ENCODE measurements at regions not wholly inside any gene's neighbourhood (a gene's known extent, or its start where the extent isn't known, plus 50 kb on each side); places are given as distances from the start of the nearest gene placed in this dataset.

GRCh38 chr7:17019106-17019505 lies 137.3 kb upstream of the AGR3 start:
- ATAC-seq: no peak
- TF ChIP-seq ZNF565 (CRISPR knock-in tag; conservative IDR thresholded peaks at IDR 0.05; ENCODE audit: low read depth) (no peak), TOX (CRISPR knock-in tag; IDR thresholded peaks at IDR 0.05; ENCODE audit: borderline replicate concordance) (no peak), BACH2 (CRISPR knock-in tag; IDR thresholded peaks at IDR 0.05; ENCODE audit: borderline replicate concordance) (no peak), CSRNP3 (CRISPR knock-in tag; IDR thresholded peaks at IDR 0.05) (no peak), PATZ1 (CRISPR knock-in tag; IDR thresholded peaks at IDR 0.05; ENCODE audit: borderline replicate concordance) (no peak), CREB5 (CRISPR knock-in tag; IDR thresholded peaks at IDR 0.05; ENCODE audit: low read depth) (no peak), CSDC2 (CRISPR knock-in tag; IDR thresholded peaks at IDR 0.05) (no peak), ZFP3 (CRISPR knock-in tag; IDR thresholded peaks at IDR 0.05) (no peak), ZNF70 (CRISPR knock-in tag; IDR thresholded peaks at IDR 0.05) (no peak), ESRRG (CRISPR knock-in tag; IDR thresholded peaks at IDR 0.05) (no peak), GLIS3 (CRISPR knock-in tag; IDR thresholded peaks at IDR 0.05) (no peak), ARNTL (CRISPR knock-in tag; IDR thresholded peaks at IDR 0.05; ENCODE audit: borderline replicate concordance, low read depth) (no peak), PPARA (CRISPR knock-in tag; IDR thresholded peaks at IDR 0.05; ENCODE audit: borderline replicate concordance) (no peak), SNAI2 (CRISPR knock-in tag; IDR thresholded peaks at IDR 0.05) (no peak), TCF4 (CRISPR knock-in tag; IDR thresholded peaks at IDR 0.05; ENCODE audit: borderline replicate concordance) (no peak), POU6F1 (CRISPR knock-in tag; IDR thresholded peaks at IDR 0.05; ENCODE audit: borderline replicate concordance, low read depth) (no peak)

- no peak for TF ChIP-seq PPARA (CRISPR knock-in tag; IDR thresholded peaks at IDR 0.05; ENCODE audit: borderline replicate concordance)
- TF ChIP-seq ZNF70 (CRISPR knock-in tag; IDR thresholded peaks at IDR 0.05): no peak
- no peak for TF ChIP-seq ZNF565 (CRISPR knock-in tag; conservative IDR thresholded peaks at IDR 0.05; ENCODE audit: low read depth)
- no peak for TF ChIP-seq CSDC2 (CRISPR knock-in tag; IDR thresholded peaks at IDR 0.05)
- no peak for TF ChIP-seq ISL1 (CRISPR knock-in tag; IDR thresholded peaks at IDR 0.05)
- no peak for TF ChIP-seq ZNF8 (CRISPR knock-in tag; IDR thresholded peaks at IDR 0.05)
- TF ChIP-seq ZFP30 (CRISPR knock-in tag; IDR thresholded peaks at IDR 0.05): no peak
- TF ChIP-seq TOX (CRISPR knock-in tag; IDR thresholded peaks at IDR 0.05; ENCODE audit: borderline replicate concordance): no peak
- no peak for TF ChIP-seq ZFP3 (CRISPR knock-in tag; IDR thresholded peaks at IDR 0.05)
- no peak for TF ChIP-seq ESRRG (CRISPR knock-in tag; IDR thresholded peaks at IDR 0.05)
- TF ChIP-seq CSRNP3 (CRISPR knock-in tag; IDR thresholded peaks at IDR 0.05): no peak
- no peak for TF ChIP-seq RARB (CRISPR knock-in tag; IDR thresholded peaks at IDR 0.05)
- no peak for TF ChIP-seq BACH2 (CRISPR knock-in tag; IDR thresholded peaks at IDR 0.05; ENCODE audit: borderline replicate concordance)
- no peak for TF ChIP-seq OSR1 (CRISPR knock-in tag; IDR thresholded peaks at IDR 0.05)
- no peak for TF ChIP-seq ARNTL (CRISPR knock-in tag; IDR thresholded peaks at IDR 0.05; ENCODE audit: borderline replicate concordance, low read depth)
- TF ChIP-seq POU6F1 (CRISPR knock-in tag; IDR thresholded peaks at IDR 0.05; ENCODE audit: borderline replicate concordance, low read depth): no peak
Measured at GRCh38 chr7:17020250-17020649, 138.5 kb upstream of the AGR3 start.

More at GRCh38 chr7:17020250-17020649, 138.5 kb upstream of the AGR3 start:
- ATAC-seq: no peak

Measured in SK-N-SH treated with all-trans-retinoic acid at 6 μM for 48 hours (cell line).